ENCODE measurements at regions not wholly inside any gene's neighbourhood (a gene's known extent, or its start where the extent isn't known, plus 50 kb on each side); places are given as distances from the start of the nearest gene placed in this dataset.

GRCh38 chr7:136342251-136342650 is 365.1 kb upstream of the MTPN start:
- TF ChIP-seq CTCF (IDR thresholded peaks at IDR 0.05) = no peak
- ATAC-seq (ENCODE audit: low FRiP score) (no peak), DNase-seq (ENCODE audit: low spot score) (no peak)

DNA sequence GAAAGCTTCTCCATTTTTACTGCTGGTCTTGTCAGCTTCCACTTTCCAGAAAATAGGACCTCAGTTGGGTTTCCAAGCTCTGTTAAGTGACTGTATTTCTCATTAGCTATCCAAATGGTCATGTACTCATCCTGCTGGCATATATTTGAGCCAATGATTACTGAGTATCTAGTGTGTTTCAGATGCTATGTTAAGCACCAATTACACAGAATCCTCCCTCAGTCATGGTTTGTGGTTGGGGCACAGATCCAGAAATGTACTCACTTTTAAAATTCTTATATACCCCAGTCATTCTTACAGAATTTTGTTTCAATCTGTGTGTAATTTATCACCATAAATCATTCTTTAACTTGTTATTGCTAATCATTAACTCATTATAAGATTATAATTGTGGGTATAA is 362.3 kb upstream of the MTPN start:
- TF ChIP-seq CTCF (IDR thresholded peaks at IDR 0.05) = no peak
- no peak for DNase-seq (ENCODE audit: low spot score)
- ATAC-seq (ENCODE audit: low FRiP score) = no peak

- DNase-seq (ENCODE audit: low spot score) (no peak), ATAC-seq (ENCODE audit: low FRiP score) (no peak)
- TF ChIP-seq CTCF (IDR thresholded peaks at IDR 0.05) = no peak
These were observed 359.8 kb upstream of the MTPN start for GRCh38 chr7:136336932-136337331.

DNA sequence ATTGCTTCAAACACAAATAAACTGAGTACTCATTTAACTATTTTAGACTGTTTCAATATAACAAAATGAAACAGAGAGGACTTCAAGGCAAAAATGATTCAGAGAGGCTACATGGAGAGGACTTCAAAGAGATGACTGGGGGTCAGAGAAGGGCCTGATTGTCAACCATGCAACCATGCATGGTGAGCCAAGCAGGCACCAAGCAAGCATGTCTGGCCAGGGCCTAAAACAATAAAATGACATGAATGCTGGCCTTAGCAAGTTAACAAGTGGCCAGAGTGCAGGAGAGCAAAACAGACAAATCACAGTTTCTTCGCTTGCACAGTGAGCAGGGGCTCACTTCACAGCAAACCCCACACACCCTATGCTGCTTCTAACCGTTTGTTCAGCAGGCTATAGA is 356.5 kb upstream of the MTPN start:
- TF ChIP-seq CTCF (IDR thresholded peaks at IDR 0.05) = no peak
- no peak for ATAC-seq (ENCODE audit: low FRiP score)
- no peak for DNase-seq (ENCODE audit: low spot score)

- TF ChIP-seq CTCF (IDR thresholded peaks at IDR 0.05) = no peak
- ATAC-seq (ENCODE audit: low FRiP score) (no peak), DNase-seq (ENCODE audit: low spot score) (no peak)
These were observed 349.0 kb upstream of the MTPN start for GRCh38 chr7:136326045-136326609.

DNA sequence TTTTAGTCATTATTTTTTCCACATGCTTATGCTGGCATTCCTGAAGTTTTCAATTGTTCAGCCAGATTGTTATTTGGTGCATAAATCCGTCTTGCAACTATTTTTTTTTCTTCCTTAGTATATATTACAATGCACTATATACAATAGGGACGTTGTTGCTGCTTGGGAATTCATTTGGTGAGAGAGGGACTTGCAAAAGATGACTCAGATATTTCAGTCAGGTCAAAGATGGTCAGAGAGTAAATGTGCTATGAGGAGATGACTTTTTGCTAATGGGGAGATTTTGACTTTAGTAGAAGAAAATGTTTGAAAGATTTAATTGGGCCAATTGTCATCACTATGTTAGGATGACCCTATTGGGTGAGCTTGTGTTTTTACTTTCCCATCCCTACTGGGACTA is 348.4 kb upstream of the MTPN start:
- DNase-seq (ENCODE audit: low spot score) = no peak
- TF ChIP-seq CTCF (IDR thresholded peaks at IDR 0.05) = no peak
- ATAC-seq (ENCODE audit: low FRiP score) = no peak

DNA sequence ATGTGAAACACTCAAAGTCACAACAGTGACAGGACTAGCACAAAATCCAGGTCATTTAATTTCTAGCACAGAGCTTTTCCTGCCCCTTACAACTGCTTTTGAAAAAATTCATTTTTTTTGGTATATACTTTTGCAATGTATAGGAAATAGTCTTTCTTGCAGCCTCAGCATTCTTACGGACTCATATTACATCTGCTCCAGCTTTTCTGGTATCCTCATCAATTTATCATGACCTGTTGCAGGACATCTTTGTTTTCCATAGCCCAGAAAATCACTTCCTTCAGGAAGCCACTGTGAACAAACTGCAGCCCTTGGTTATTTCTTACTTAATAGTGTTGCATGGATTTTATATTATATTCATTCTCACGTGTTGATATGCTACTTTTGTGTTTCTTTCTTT is 347.9 kb upstream of the MTPN start:
- ATAC-seq (ENCODE audit: low FRiP score) = no peak
- no peak for DNase-seq (ENCODE audit: low spot score)
- TF ChIP-seq CTCF (IDR thresholded peaks at IDR 0.05) = no peak

All from omental fat pad (tissue), 3 donors.